GM18951 (cell line): ENCODE measurements at regions not wholly inside any gene's neighbourhood (a gene's known extent, or its start where the extent isn't known, plus 50 kb on each side); places are given as distances from the start of the nearest gene placed in this dataset.
"Not testable (repeated sequence)": the region's sequence is repeated elsewhere in the genome, so short reads cannot be mapped to it uniquely, and the experiment has no call there.

ENCODE experiments used
- POLR2A ChIP-seq: IDR thresholded peaks from 4 replicates; pipeline ENCODE4 v1.6.1; 2011; ENCODE audit warnings: mild to moderate bottlenecking; ENCODE audit not compliant: insufficient read length, insufficient read depth; ENCODE audit errors: extremely low read depth
- in situ Hi-C: fragments of 300-500 bp; cut with MboI; formaldehyde crosslinking; loops from one replicate; pipeline ENCODE4 v1.12.0; 2022; ENCODE audit warnings: low sequenced_read_pairs, mixed read lengths, inconsistent platforms; ENCODE audit not compliant: unreplicated experiment

- in situ Hi-C loops, result no loop called here
- TF ChIP-seq POLR2A, result no peak
These were observed 127.6 kb upstream of the ITGA6 start for GRCh38 chr2:172299741-172300140.

- no peak for TF ChIP-seq POLR2A
These were observed 126.5 kb upstream of the ITGA6 start for GRCh38 chr2:172300851-172301250.

GRCh38 chr2:172305066-172305465 lies 122.3 kb upstream of the ITGA6 start:
- in situ Hi-C loops, result no loop called here
- TF ChIP-seq POLR2A, result no peak

More at GRCh38 chr2:172300851-172301250, 126.5 kb upstream of the ITGA6 start:
- in situ Hi-C loops, result no loop called here

GRCh38 chr2:172307800-172308199 lies 119.6 kb upstream of the ITGA6 start:
- in situ Hi-C loops, result no loop called here
- no peak for TF ChIP-seq POLR2A

- no peak for TF ChIP-seq POLR2A
- in situ Hi-C loops, result no loop called here
These were observed 119.0 kb upstream of the ITGA6 start for GRCh38 chr2:172308253-172308935.

- TF ChIP-seq POLR2A, result no peak
- in situ Hi-C loops, result loop anchor here (5.0 kb wide), 1 partner anchor 45 kb away; no protein-coding TSS in a partner anchor
These were observed 115.5 kb upstream of the ITGA6 start for GRCh38 chr2:172311921-172312345.

- in situ Hi-C loops, result loop anchor here (5.0 kb wide), 1 partner anchor 43 kb away; no protein-coding TSS in a partner anchor
- no peak for TF ChIP-seq POLR2A
These were observed 113.6 kb upstream of the ITGA6 start for GRCh38 chr2:172313715-172314341.

- in situ Hi-C loops, result not testable (repeated sequence)
These were observed 112.3 kb upstream of the ITGA6 start for GRCh38 chr2:172315070-172315469.

- in situ Hi-C loops, result no loop called here
- TF ChIP-seq POLR2A, result no peak
These were observed 105.3 kb upstream of the ITGA6 start for GRCh38 chr2:172322049-172322448.

GRCh38 chr2:172323256-172323655 lies 104.1 kb upstream of the ITGA6 start:
- in situ Hi-C loops, result no loop called here
- TF ChIP-seq POLR2A, result no peak

- in situ Hi-C loops, result no loop called here
- no peak for TF ChIP-seq POLR2A
These were observed 103.4 kb upstream of the ITGA6 start for GRCh38 chr2:172323861-172324597.

GRCh38 chr2:172326211-172326509 lies 101.2 kb upstream of the ITGA6 start:
- TF ChIP-seq POLR2A, result no peak
- in situ Hi-C loops, result no loop called here

GRCh38 chr2:172328103-172328841 lies 99.1 kb upstream of the ITGA6 start:
- TF ChIP-seq POLR2A, result no peak
- in situ Hi-C loops, result no loop called here
